Body of pancreas (tissue), 4 donors: ENCODE measurements at regions not wholly inside any gene's neighbourhood (a gene's known extent, or its start where the extent isn't known, plus 50 kb on each side); places are given as distances from the start of the nearest gene placed in this dataset.

Source experiments
- POLR2A ChIP-seq, 3 donors: fragments of 450-650 bp; IDR thresholded peaks; one replicate each; pipeline ENCODE4 v1.6.1; 2016; ENCODE audit warnings: antibody characterized with exemption in 3 of 3, mild to moderate bottlenecking in 2 of 3
- TF ChIP-seq, protein P1 (sequence below), 7 experiments: fragments of 450-650 bp in 4 of 7; fragments of 200-600 bp in 3 of 7; sonication (generic) in 3 of 7; IDR thresholded peaks; one replicate each; pipeline ENCODE4 v1.5.1; 2016 to 2019; ENCODE audit warnings: antibody characterized with exemption in 7 of 7

- TF ChIP-seq, protein P1, sequence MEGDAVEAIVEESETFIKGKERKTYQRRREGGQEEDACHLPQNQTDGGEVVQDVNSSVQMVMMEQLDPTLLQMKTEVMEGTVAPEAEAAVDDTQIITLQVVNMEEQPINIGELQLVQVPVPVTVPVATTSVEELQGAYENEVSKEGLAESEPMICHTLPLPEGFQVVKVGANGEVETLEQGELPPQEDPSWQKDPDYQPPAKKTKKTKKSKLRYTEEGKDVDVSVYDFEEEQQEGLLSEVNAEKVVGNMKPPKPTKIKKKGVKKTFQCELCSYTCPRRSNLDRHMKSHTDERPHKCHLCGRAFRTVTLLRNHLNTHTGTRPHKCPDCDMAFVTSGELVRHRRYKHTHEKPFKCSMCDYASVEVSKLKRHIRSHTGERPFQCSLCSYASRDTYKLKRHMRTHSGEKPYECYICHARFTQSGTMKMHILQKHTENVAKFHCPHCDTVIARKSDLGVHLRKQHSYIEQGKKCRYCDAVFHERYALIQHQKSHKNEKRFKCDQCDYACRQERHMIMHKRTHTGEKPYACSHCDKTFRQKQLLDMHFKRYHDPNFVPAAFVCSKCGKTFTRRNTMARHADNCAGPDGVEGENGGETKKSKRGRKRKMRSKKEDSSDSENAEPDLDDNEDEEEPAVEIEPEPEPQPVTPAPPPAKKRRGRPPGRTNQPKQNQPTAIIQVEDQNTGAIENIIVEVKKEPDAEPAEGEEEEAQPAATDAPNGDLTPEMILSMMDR (IDR thresholded peaks at IDR 0.05), result no peak
- TF ChIP-seq POLR2A (IDR thresholded peaks at IDR 0.05), result no peak
These were observed 1140.5 kb upstream of the CNTN5 start for GRCh38 chr11:97880209-97880608.
